ENCODE measurements at regions not wholly inside any gene's neighbourhood (a gene's known extent, or its start where the extent isn't known, plus 50 kb on each side); places are given as distances from the start of the nearest gene placed in this dataset.

DNA sequence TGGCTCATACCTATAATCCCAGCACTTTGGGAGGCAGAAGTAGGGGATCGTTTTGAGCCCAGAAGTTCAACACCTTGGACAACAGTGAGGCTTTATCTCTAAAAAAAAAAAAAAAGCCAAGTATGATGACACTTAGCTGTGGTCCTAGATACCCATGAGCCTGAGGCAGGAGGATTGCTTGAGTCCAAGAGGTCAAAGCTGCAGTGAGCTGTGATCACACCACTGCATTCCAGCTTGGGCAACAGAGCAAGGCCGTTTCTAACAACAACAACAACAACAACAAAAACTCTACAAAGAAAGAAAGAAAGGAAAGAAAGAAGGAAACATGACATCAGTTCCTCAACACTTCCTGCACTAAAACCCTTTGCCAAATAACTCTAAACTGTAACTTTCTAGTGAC is 265.1 kb upstream of the DACH1 start:
- TF ChIP-seq POLR2AphosphoS5 (IDR thresholded peaks at IDR 0.05; ENCODE audit: low read depth) (no peak), REST (IDR thresholded peaks at IDR 0.05; ENCODE audit: insufficient replicate concordance, low read depth) (no peak), GABPA (IDR thresholded peaks at IDR 0.05; ENCODE audit: low read depth) (no peak)
- TF ChIP-seq, protein P1, sequence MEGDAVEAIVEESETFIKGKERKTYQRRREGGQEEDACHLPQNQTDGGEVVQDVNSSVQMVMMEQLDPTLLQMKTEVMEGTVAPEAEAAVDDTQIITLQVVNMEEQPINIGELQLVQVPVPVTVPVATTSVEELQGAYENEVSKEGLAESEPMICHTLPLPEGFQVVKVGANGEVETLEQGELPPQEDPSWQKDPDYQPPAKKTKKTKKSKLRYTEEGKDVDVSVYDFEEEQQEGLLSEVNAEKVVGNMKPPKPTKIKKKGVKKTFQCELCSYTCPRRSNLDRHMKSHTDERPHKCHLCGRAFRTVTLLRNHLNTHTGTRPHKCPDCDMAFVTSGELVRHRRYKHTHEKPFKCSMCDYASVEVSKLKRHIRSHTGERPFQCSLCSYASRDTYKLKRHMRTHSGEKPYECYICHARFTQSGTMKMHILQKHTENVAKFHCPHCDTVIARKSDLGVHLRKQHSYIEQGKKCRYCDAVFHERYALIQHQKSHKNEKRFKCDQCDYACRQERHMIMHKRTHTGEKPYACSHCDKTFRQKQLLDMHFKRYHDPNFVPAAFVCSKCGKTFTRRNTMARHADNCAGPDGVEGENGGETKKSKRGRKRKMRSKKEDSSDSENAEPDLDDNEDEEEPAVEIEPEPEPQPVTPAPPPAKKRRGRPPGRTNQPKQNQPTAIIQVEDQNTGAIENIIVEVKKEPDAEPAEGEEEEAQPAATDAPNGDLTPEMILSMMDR (IDR thresholded peaks at IDR 0.05; ENCODE audit: insufficient read depth, low read length): no peak
